SU-DHL-6 (cell line): ENCODE measurements at regions not wholly inside any gene's neighbourhood (a gene's known extent, or its start where the extent isn't known, plus 50 kb on each side); places are given as distances from the start of the nearest gene placed in this dataset.

Experiments used
- H2AFZ ChIP-seq: fragments of 200-600 bp; sonication (generic); 2 replicates; pipeline ENCODE4 v1.6.1; 2014; ENCODE audit warnings: low read depth, mild to moderate bottlenecking, moderate library complexity, mixed read lengths, antibody characterized with exemption, low read length; ENCODE audit not compliant: severe bottlenecking
- H3F3A ChIP-seq: fragments of 200-600 bp; shearing (Covaris generic); 2 replicates; pipeline ENCODE4 v1.6.0; 2016; ENCODE audit warnings: antibody characterized with exemption, mild to moderate bottlenecking; ENCODE audit not compliant: insufficient read depth
- H3K27ac ChIP-seq: fragments of 200-600 bp; sonication (generic); 2 replicates; pipeline ENCODE4 v1.5.1; 2016; ENCODE audit warnings: low read depth, mild to moderate bottlenecking, low read length, moderate library complexity, mixed read lengths
- H3K27me3 ChIP-seq: fragments of 200-600 bp; sonication (generic), shearing (Covaris generic); 2 replicates; pipeline ENCODE4 v1.6.0; 2014; ENCODE audit warnings: mild to moderate bottlenecking, low read length
- H3K36me3 ChIP-seq: fragments of 200-600 bp; sonication (generic); 2 replicates; pipeline ENCODE4 v1.6.1; 2014; ENCODE audit warnings: mild to moderate bottlenecking, low read length, mixed read lengths
- H3K4me2 ChIP-seq: fragments of 300-600, 200-600 bp; shearing (Covaris generic), sonication (generic); 2 replicates; pipeline ENCODE4 v1.6.0; 2014; ENCODE audit warnings: low read length, low read depth, mild to moderate bottlenecking; ENCODE audit not compliant: poor library complexity, severe bottlenecking
- H3K4me3 ChIP-seq: fragments of 200-600 bp; sonication (generic); 2 replicates; pipeline ENCODE4 v1.5.1; 2014; ENCODE audit warnings: antibody characterized with exemption, low read length, mild to moderate bottlenecking, mixed read lengths; ENCODE audit not compliant: insufficient read depth, poor library complexity, severe bottlenecking
- H3K79me2 ChIP-seq: fragments of 200-600 bp; sonication (generic); 2 replicates; pipeline ENCODE4 v1.6.1; 2014; ENCODE audit warnings: mild to moderate bottlenecking, low read length, moderate library complexity; ENCODE audit not compliant: insufficient read depth
- H3K9ac ChIP-seq: fragments of 200-600 bp; sonication (generic); 2 replicates; pipeline ENCODE4 v1.7.0; 2014; ENCODE audit warnings: mild to moderate bottlenecking, low read length
- H3K9me2 ChIP-seq: fragments of 200-600 bp; sonication (generic); replicated peaks from 2 replicates; pipeline ENCODE4 v1.6.1; 2014; ENCODE audit warnings: low read length; ENCODE audit not compliant: insufficient read depth
- H3K9me3 ChIP-seq: fragments of 200-600 bp; sonication (generic); 2 replicates; pipeline ENCODE4 v1.6.1; 2014; ENCODE audit warnings: low read length, mixed read lengths; ENCODE audit not compliant: insufficient read depth
- H4K20me1 ChIP-seq: fragments of 200-600 bp; sonication (generic); 2 replicates; pipeline ENCODE4 v1.6.1; 2014; ENCODE audit warnings: low read depth, mild to moderate bottlenecking, antibody characterized with exemption, low read length, moderate library complexity, mixed read lengths
- EZH2phosphoT487 ChIP-seq: fragments of 200-600 bp; sonication (generic), shearing (Covaris generic); conservative IDR thresholded peaks from 2 replicates; pipeline ENCODE4 v1.6.1; 2018; ENCODE audit warnings: mild to moderate bottlenecking, antibody characterized with exemption, low read length, moderate library complexity, mixed read lengths
- TF ChIP-seq, protein P1 (sequence below): fragments of 200-600 bp; sonication (generic); IDR thresholded peaks from one replicate; pipeline ENCODE4 v1.5.1; 2017; ENCODE audit warnings: antibody characterized with exemption, mild to moderate bottlenecking, low read length, moderate library complexity; ENCODE audit not compliant: insufficient read depth, poor library complexity, severe bottlenecking

GRCh38 chr7:142595816-142596516 is 153.3 kb upstream of the PRSS1 start:
- H3K36me3 ChIP-seq, result no peaks in the 10 kb centered on the region
- no peaks in the 10 kb centered on the region for H3K79me2 ChIP-seq
- no peak overlapping the region for H2AFZ ChIP-seq
- no peaks in the 10 kb centered on the region for H3K27me3 ChIP-seq
- H4K20me1 ChIP-seq, result no peaks in the 10 kb centered on the region
- H3K27ac ChIP-seq, result no peak overlapping the region
- no peaks in the 10 kb centered on the region for H3K9me2 ChIP-seq
- TF ChIP-seq EZH2phosphoT487, result no peak
- TF ChIP-seq, protein P1, sequence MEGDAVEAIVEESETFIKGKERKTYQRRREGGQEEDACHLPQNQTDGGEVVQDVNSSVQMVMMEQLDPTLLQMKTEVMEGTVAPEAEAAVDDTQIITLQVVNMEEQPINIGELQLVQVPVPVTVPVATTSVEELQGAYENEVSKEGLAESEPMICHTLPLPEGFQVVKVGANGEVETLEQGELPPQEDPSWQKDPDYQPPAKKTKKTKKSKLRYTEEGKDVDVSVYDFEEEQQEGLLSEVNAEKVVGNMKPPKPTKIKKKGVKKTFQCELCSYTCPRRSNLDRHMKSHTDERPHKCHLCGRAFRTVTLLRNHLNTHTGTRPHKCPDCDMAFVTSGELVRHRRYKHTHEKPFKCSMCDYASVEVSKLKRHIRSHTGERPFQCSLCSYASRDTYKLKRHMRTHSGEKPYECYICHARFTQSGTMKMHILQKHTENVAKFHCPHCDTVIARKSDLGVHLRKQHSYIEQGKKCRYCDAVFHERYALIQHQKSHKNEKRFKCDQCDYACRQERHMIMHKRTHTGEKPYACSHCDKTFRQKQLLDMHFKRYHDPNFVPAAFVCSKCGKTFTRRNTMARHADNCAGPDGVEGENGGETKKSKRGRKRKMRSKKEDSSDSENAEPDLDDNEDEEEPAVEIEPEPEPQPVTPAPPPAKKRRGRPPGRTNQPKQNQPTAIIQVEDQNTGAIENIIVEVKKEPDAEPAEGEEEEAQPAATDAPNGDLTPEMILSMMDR, result no peak
- H3K4me3 ChIP-seq, result no peak overlapping the region
- no peaks in the 10 kb centered on the region for H3F3A ChIP-seq
- no peaks in the 10 kb centered on the region for H3K9me3 ChIP-seq
- no peak overlapping the region for H3K4me2 ChIP-seq
- no peak overlapping the region for H3K9ac ChIP-seq

- H3K9me2 ChIP-seq, result no peaks in the 10 kb centered on the region
- H2AFZ ChIP-seq, result no peak overlapping the region
- no peaks in the 10 kb centered on the region for H3K79me2 ChIP-seq
- H3K9me3 ChIP-seq, result no peaks in the 10 kb centered on the region
- no peak overlapping the region for H3K9ac ChIP-seq
- no peaks in the 10 kb centered on the region for H4K20me1 ChIP-seq
- H3K4me3 ChIP-seq, result no peak overlapping the region
- H3K27me3 ChIP-seq, result no peaks in the 10 kb centered on the region
- no peak overlapping the region for H3K27ac ChIP-seq
- no peaks in the 10 kb centered on the region for H3F3A ChIP-seq
- H3K36me3 ChIP-seq, result no peaks in the 10 kb centered on the region
- H3K4me2 ChIP-seq, result no peak overlapping the region
- TF ChIP-seq, protein P1, result no peak
- TF ChIP-seq EZH2phosphoT487, result no peak
Measured at GRCh38 chr7:142594078-142594477, 155.2 kb upstream of the PRSS1 start.

DNA sequence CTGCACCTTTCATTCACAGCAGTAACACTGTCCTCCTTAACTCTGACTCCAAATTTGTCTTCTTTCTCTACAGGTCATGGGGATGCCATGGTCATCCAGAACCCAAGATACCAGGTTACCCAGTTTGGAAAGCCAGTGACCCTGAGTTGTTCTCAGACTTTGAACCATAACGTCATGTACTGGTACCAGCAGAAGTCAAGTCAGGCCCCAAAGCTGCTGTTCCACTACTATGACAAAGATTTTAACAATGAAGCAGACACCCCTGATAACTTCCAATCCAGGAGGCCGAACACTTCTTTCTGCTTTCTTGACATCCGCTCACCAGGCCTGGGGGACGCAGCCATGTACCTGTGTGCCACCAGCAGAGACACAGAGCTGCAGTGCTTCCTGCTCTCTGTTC is 156.2 kb upstream of the PRSS1 start:
- Histone ChIP-seq H4K20me1 (no peaks in the 10 kb centered on the region), H3K9ac (no peak overlapping the region)

More for the DNA sequence above, 156.2 kb upstream of the PRSS1 start:
- no peaks in the 10 kb centered on the region for H3K36me3 ChIP-seq
- no peaks in the 10 kb centered on the region for H3K27me3 ChIP-seq
- H3K79me2 ChIP-seq, result no peaks in the 10 kb centered on the region
- no peak overlapping the region for H3K27ac ChIP-seq
- TF ChIP-seq, protein P1, result no peak
- TF ChIP-seq EZH2phosphoT487, result no peak
- H3K4me3 ChIP-seq, result no peak overlapping the region
- no peaks in the 10 kb centered on the region for H3F3A ChIP-seq
- no peaks in the 10 kb centered on the region for H3K9me2 ChIP-seq
- no peak overlapping the region for H2AFZ ChIP-seq
- no peaks in the 10 kb centered on the region for H3K9me3 ChIP-seq
- no peak overlapping the region for H3K4me2 ChIP-seq
